ENCODE measurements at regions not wholly inside any gene's neighbourhood (a gene's known extent, or its start where the extent isn't known, plus 50 kb on each side); places are given as distances from the start of the nearest gene placed in this dataset.

GRCh38 chr10:29109707-29110571 is 178.9 kb upstream of the LYZL1 start:
- TF ChIP-seq EGR1 (IDR thresholded peaks at IDR 0.05; ENCODE audit: low read depth) (no peak), POLR2A (IDR thresholded peaks at IDR 0.05; ENCODE audit: borderline replicate concordance, extremely low read depth, insufficient read depth, insufficient read length) (no peak), CTCF (IDR thresholded peaks at IDR 0.05 in 2 of 3, conservative IDR thresholded peaks at IDR 0.05 in 1 of 3; ENCODE audit: borderline replicate concordance in 1 of 3, insufficient read depth in 1 of 3, low read depth in 2 of 3, low read length in 2 of 3) (no peak), EZH2phosphoT487 (IDR thresholded peaks at IDR 0.05; ENCODE audit: borderline replicate concordance) (no peak), YY1 (IDR thresholded peaks at IDR 0.05; ENCODE audit: extremely low read depth, insufficient replicate concordance, low read depth, low read length) (no peak), SIN3A (IDR thresholded peaks at IDR 0.05; ENCODE audit: low read depth) (no peak), RAD21 (IDR thresholded peaks at IDR 0.05; ENCODE audit: low read depth) (no peak), ZFX (IDR thresholded peaks at IDR 0.05) (no peak), ZNF274 (IDR thresholded peaks at IDR 0.05; ENCODE audit: low read depth, low read length) (no peak), POLR2AphosphoS5 (IDR thresholded peaks at IDR 0.05; ENCODE audit: low read depth, low read length) (no peak), ATF3 (IDR thresholded peaks at IDR 0.05) (no peak), JUND (IDR thresholded peaks at IDR 0.05) (no peak), FOSL1 (IDR thresholded peaks at IDR 0.05; ENCODE audit: low read depth) (no peak)
- TF ChIP-seq, protein P1, sequence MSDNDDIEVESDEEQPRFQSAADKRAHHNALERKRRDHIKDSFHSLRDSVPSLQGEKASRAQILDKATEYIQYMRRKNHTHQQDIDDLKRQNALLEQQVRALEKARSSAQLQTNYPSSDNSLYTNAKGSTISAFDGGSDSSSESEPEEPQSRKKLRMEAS (IDR thresholded peaks at IDR 0.05), result no peak

All from HCT116 (cell line).